Glutamatergic neuron (in vitro differentiated cells): ENCODE measurements at regions not wholly inside any gene's neighbourhood (a gene's known extent, or its start where the extent isn't known, plus 50 kb on each side); places are given as distances from the start of the nearest gene placed in this dataset. TPM values are rescaled to one million over a fixed set of nuclear protein-coding genes. Genes with fewer than 3 reads are reported as not detected.
"Not testable (repeated sequence)": the region's sequence is repeated elsewhere in the genome, so short reads cannot be mapped to it uniquely, and the experiment has no call there.

Experiments
- DNase-seq: peaks from one replicate; pipeline ENCODE4 v3.0.0; 2022
- H3K27ac Mint-ChIP-seq: one replicate; pipeline ENCODE4 v1.8.0; 2020; ENCODE audit warnings: mild to moderate bottlenecking, mixed read lengths, inconsistent platforms; ENCODE audit not compliant: unreplicated experiment
- H3K27me3 Mint-ChIP-seq: one replicate; pipeline ENCODE4 v1.8.0; 2020; ENCODE audit warnings: mild to moderate bottlenecking, moderate library complexity, mixed read lengths, inconsistent platforms; ENCODE audit not compliant: unreplicated experiment
- H3K36me3 Mint-ChIP-seq: one replicate; pipeline ENCODE4 v1.8.0; 2020; ENCODE audit warnings: mild to moderate bottlenecking, mixed read lengths, inconsistent platforms; ENCODE audit not compliant: unreplicated experiment
- H3K4me1 Mint-ChIP-seq: one replicate; pipeline ENCODE4 v1.8.0; 2020; ENCODE audit warnings: mild to moderate bottlenecking, low read depth, mixed read lengths, inconsistent platforms; ENCODE audit not compliant: unreplicated experiment
- H3K4me3 Mint-ChIP-seq: one replicate; pipeline ENCODE4 v1.8.0; 2020; ENCODE audit warnings: mild to moderate bottlenecking, mixed read lengths, inconsistent platforms; ENCODE audit not compliant: unreplicated experiment
- H3K9me3 Mint-ChIP-seq: one replicate; pipeline ENCODE4 v1.8.0; 2020; ENCODE audit warnings: mild to moderate bottlenecking, moderate library complexity, mixed read lengths, inconsistent platforms; ENCODE audit not compliant: unreplicated experiment
- CTCF ChIP-seq: fragments of 200-600 bp; sonication (generic); IDR thresholded peaks from one replicate; pipeline ENCODE4 v1.5.0; 2021; ENCODE audit not compliant: partially characterized antibody, unreplicated experiment
- microRNA-seq: library from miRNA; unstranded; fragments of <30 nt; microRNA quantifications from one replicate; pipeline ENCODE4, GENCODE V29; 2020; ENCODE audit not compliant: unreplicated experiment

- TF ChIP-seq CTCF: no peak
- Mint-ChIP-seq H3K27me3 (peaks cover 10% of the 10 kb centered on the region), H3K36me3 (peaks cover 8% of the 10 kb centered on the region), H3K9me3 (peaks cover 3% of the 10 kb centered on the region), H3K4me3 (no peak overlapping the region), H3K27ac (no peak overlapping the region), H3K4me1 (no peaks in the 10 kb centered on the region)
- DNase-seq: no peak
These were observed 275.7 kb downstream of the TCERG1L start for GRCh38 chr10:131035779-131036178.

DNA sequence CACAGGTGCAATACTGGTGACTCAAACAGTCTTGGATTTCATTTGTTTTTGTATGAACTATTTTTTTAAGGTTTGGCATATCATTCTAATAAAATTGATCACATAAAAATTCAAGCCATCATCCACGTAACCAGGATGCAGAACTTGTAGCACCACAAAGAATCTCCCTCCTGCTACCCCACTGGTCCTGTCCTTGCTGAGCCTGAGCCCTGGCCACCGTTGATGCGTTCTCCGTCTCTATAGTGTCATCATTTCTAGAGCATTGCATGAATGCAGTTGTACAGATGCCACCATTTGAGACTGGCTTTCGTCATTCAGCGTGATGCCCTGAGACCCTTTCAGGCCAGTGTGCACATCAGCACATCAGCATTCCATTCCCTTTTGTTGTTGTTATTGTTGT lies 273.5 kb downstream of the TCERG1L start:
- H3K27me3 Mint-ChIP-seq: peaks cover 8% of the 10 kb centered on the region
- no peak for DNase-seq
- H3K4me1 Mint-ChIP-seq: no peaks in the 10 kb centered on the region
- H3K36me3 Mint-ChIP-seq: peaks cover 11% of the 10 kb centered on the region
- TF ChIP-seq CTCF: no peak
- no peak overlapping the region for H3K27ac Mint-ChIP-seq
- no peak overlapping the region for H3K4me3 Mint-ChIP-seq
- H3K9me3 Mint-ChIP-seq: peaks cover 3% of the 10 kb centered on the region

- no peak for TF ChIP-seq CTCF
- Mint-ChIP-seq H3K9me3 (peaks cover 6% of the 10 kb centered on the region), H3K27ac (peak overlapping the region; percentile 70), H3K27me3 (peaks cover 9% of the 10 kb centered on the region), H3K4me1 (no peaks in the 10 kb centered on the region), H3K36me3 (peaks cover 12% of the 10 kb centered on the region), H3K4me3 (no peak overlapping the region)
- DNase-seq: no peak
These were observed 270.5 kb downstream of the TCERG1L start for GRCh38 chr10:131041031-131041430.

DNA sequence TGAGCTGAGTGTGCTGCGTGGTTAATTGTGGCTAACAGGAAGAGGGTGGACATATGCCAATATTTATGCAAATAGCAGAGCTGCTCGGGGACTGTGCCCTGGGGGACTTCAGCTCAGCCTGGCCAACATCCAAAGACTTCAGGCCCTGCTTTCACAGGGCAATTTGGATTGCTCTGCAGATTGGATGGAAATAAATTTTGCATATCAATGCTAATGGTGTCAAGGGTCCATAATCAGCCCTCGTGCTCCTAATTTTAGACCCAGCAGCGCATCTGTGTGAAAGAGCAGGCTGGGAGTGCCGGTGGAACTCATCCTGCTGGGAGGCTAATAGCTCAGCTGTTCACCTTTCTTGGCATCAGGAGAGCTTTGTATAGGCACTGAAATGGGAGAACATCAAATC lies 270.1 kb downstream of the TCERG1L start:
- peaks cover 10% of the 10 kb centered on the region for H3K27me3 Mint-ChIP-seq
- no peaks in the 10 kb centered on the region for H3K4me1 Mint-ChIP-seq
- peak overlapping the region; percentile 70 for H3K27ac Mint-ChIP-seq
- peaks cover 6% of the 10 kb centered on the region for H3K9me3 Mint-ChIP-seq
- H3K4me3 Mint-ChIP-seq: no peak overlapping the region
- DNase-seq: no peak
- no peak for TF ChIP-seq CTCF
- H3K36me3 Mint-ChIP-seq: peaks cover 15% of the 10 kb centered on the region

DNA sequence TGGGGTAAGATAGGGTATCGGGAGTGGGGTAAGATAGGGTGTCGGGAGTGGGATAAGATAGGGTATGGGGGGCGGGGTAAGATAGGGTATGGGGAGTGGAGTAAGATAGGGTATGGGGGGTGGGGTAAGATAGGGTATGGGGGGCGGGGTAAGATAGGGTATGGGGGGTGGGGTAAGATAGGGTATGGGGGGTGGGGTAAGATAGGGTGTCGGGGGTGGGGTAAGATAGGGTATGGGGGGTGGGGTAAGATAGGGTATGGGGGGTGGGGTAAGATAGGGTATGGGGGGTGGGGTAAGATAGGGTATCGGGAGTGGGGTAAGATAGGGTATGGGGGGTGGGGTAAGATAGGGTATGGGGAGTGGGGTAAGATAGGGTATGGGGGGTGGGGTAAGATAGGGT lies 269.5 kb downstream of the TCERG1L start:
- H3K27me3 Mint-ChIP-seq, DNase-seq, H3K27ac Mint-ChIP-seq, H3K9me3 Mint-ChIP-seq, H3K4me1 Mint-ChIP-seq, H3K4me3 Mint-ChIP-seq: not testable (repeated sequence)
- peaks cover 15% of the 10 kb centered on the region for H3K36me3 Mint-ChIP-seq

Small RNA genes in the stretch of these regions (microRNA-seq; reads per million reads assigned to microRNA genes)
- gene MIR378C: not detected
